ENCODE measurements at regions not wholly inside any gene's neighbourhood (a gene's known extent, or its start where the extent isn't known, plus 50 kb on each side); places are given as distances from the start of the nearest gene placed in this dataset.

GRCh38 chr1:5554111-5554510 is 438.1 kb downstream of the NPHP4 start:
- Histone ChIP-seq H3K4me1 (ENCODE audit: control insufficient read depth, low read depth, low read length) (no peaks in the 10 kb centered on the region), H3K27ac (ENCODE audit: low read length) (no peak overlapping the region), H3K36me3 (ENCODE audit: control insufficient read depth, low read depth, low read length) (no peaks in the 10 kb centered on the region), H3K4me3 (ENCODE audit: low read length) (no peak overlapping the region), H3K9ac (ENCODE audit: low read length) (no peak overlapping the region), H3K9me3 (ENCODE audit: control insufficient read depth, low read depth, low read length) (peaks cover 4% of the 10 kb centered on the region), H3K27me3 (ENCODE audit: control insufficient read depth, insufficient read depth, low read length) (no peaks in the 10 kb centered on the region)

- H3K9ac ChIP-seq (ENCODE audit: low read length): no peak overlapping the region
- H3K27me3 ChIP-seq (ENCODE audit: control insufficient read depth, insufficient read depth, low read length): no peaks in the 10 kb centered on the region
- no peaks in the 10 kb centered on the region for H3K36me3 ChIP-seq (ENCODE audit: control insufficient read depth, low read depth, low read length)
- no peak overlapping the region for H3K4me3 ChIP-seq (ENCODE audit: low read length)
- no peaks in the 10 kb centered on the region for H3K4me1 ChIP-seq (ENCODE audit: control insufficient read depth, low read depth, low read length)
- H3K9me3 ChIP-seq (ENCODE audit: control insufficient read depth, low read depth, low read length): no peaks in the 10 kb centered on the region
- H3K27ac ChIP-seq (ENCODE audit: low read length): no peak overlapping the region
Measured at GRCh38 chr1:5552787-5553484, 439.3 kb downstream of the NPHP4 start.

GRCh38 chr1:5551274-5551975 is 440.8 kb downstream of the NPHP4 start:
- Histone ChIP-seq H3K4me3 (ENCODE audit: low read length) (no peak overlapping the region), H3K4me1 (ENCODE audit: control insufficient read depth, low read depth, low read length) (no peaks in the 10 kb centered on the region), H3K36me3 (ENCODE audit: control insufficient read depth, low read depth, low read length) (no peaks in the 10 kb centered on the region), H3K27me3 (ENCODE audit: control insufficient read depth, insufficient read depth, low read length) (no peaks in the 10 kb centered on the region), H3K9ac (ENCODE audit: low read length) (no peak overlapping the region), H3K9me3 (ENCODE audit: control insufficient read depth, low read depth, low read length) (no peaks in the 10 kb centered on the region), H3K27ac (ENCODE audit: low read length) (no peak overlapping the region)

GRCh38 chr1:5548266-5548665 is 444.0 kb downstream of the NPHP4 start:
- Histone ChIP-seq H3K36me3 (ENCODE audit: control insufficient read depth, low read depth, low read length) (no peaks in the 10 kb centered on the region), H3K4me3 (ENCODE audit: low read length) (no peak overlapping the region), H3K27me3 (ENCODE audit: control insufficient read depth, insufficient read depth, low read length) (no peaks in the 10 kb centered on the region), H3K9me3 (ENCODE audit: control insufficient read depth, low read depth, low read length) (no peaks in the 10 kb centered on the region), H3K9ac (ENCODE audit: low read length) (no peak overlapping the region), H3K4me1 (ENCODE audit: control insufficient read depth, low read depth, low read length) (no peaks in the 10 kb centered on the region), H3K27ac (ENCODE audit: low read length) (no peak overlapping the region)

GRCh38 chr1:5543235-5543634 is 449.0 kb downstream of the NPHP4 start:
- Histone ChIP-seq H3K27me3 (ENCODE audit: control insufficient read depth, insufficient read depth, low read length) (no peaks in the 10 kb centered on the region), H3K27ac (ENCODE audit: low read length) (no peak overlapping the region), H3K4me1 (ENCODE audit: control insufficient read depth, low read depth, low read length) (no peaks in the 10 kb centered on the region), H3K9me3 (ENCODE audit: control insufficient read depth, low read depth, low read length) (no peaks in the 10 kb centered on the region), H3K36me3 (ENCODE audit: control insufficient read depth, low read depth, low read length) (no peaks in the 10 kb centered on the region), H3K9ac (ENCODE audit: low read length) (no peak overlapping the region), H3K4me3 (ENCODE audit: low read length) (no peak overlapping the region)

GRCh38 chr1:5532811-5533210 is 459.4 kb downstream of the NPHP4 start:
- H3K27me3 ChIP-seq (ENCODE audit: control insufficient read depth, insufficient read depth, low read length): no peaks in the 10 kb centered on the region

GRCh38 chr1:5526822-5527551 is 465.2 kb downstream of the NPHP4 start:
- no peaks in the 10 kb centered on the region for H3K36me3 ChIP-seq (ENCODE audit: control insufficient read depth, low read depth, low read length)
- no peak overlapping the region for H3K9ac ChIP-seq (ENCODE audit: low read length)
- no peak overlapping the region for H3K4me3 ChIP-seq (ENCODE audit: low read length)
- H3K4me1 ChIP-seq (ENCODE audit: control insufficient read depth, low read depth, low read length): no peaks in the 10 kb centered on the region
- no peaks in the 10 kb centered on the region for H3K9me3 ChIP-seq (ENCODE audit: control insufficient read depth, low read depth, low read length)
- H3K27me3 ChIP-seq (ENCODE audit: control insufficient read depth, insufficient read depth, low read length): no peaks in the 10 kb centered on the region
- H3K27ac ChIP-seq (ENCODE audit: low read length): no peak overlapping the region

More at GRCh38 chr1:5532811-5533210, 459.4 kb downstream of the NPHP4 start:
- Histone ChIP-seq H3K4me3 (ENCODE audit: low read length) (no peak overlapping the region), H3K9ac (ENCODE audit: low read length) (no peak overlapping the region), H3K27ac (ENCODE audit: low read length) (no peak overlapping the region), H3K9me3 (ENCODE audit: control insufficient read depth, low read depth, low read length) (no peaks in the 10 kb centered on the region), H3K36me3 (ENCODE audit: control insufficient read depth, low read depth, low read length) (no peaks in the 10 kb centered on the region), H3K4me1 (ENCODE audit: control insufficient read depth, low read depth, low read length) (no peaks in the 10 kb centered on the region)

GRCh38 chr1:5526385-5526750 is 465.9 kb downstream of the NPHP4 start:
- Histone ChIP-seq H3K9me3 (ENCODE audit: control insufficient read depth, low read depth, low read length) (no peaks in the 10 kb centered on the region), H3K27ac (ENCODE audit: low read length) (no peak overlapping the region), H3K27me3 (ENCODE audit: control insufficient read depth, insufficient read depth, low read length) (no peaks in the 10 kb centered on the region), H3K4me3 (ENCODE audit: low read length) (no peak overlapping the region), H3K4me1 (ENCODE audit: control insufficient read depth, low read depth, low read length) (no peaks in the 10 kb centered on the region), H3K36me3 (ENCODE audit: control insufficient read depth, low read depth, low read length) (no peaks in the 10 kb centered on the region), H3K9ac (ENCODE audit: low read length) (no peak overlapping the region)

- Histone ChIP-seq H3K27me3 (ENCODE audit: control insufficient read depth, insufficient read depth, low read length) (no peaks in the 10 kb centered on the region), H3K9ac (ENCODE audit: low read length) (no peak overlapping the region), H3K4me3 (ENCODE audit: low read length) (no peak overlapping the region), H3K27ac (ENCODE audit: low read length) (no peak overlapping the region), H3K4me1 (ENCODE audit: control insufficient read depth, low read depth, low read length) (no peaks in the 10 kb centered on the region), H3K9me3 (ENCODE audit: control insufficient read depth, low read depth, low read length) (no peaks in the 10 kb centered on the region), H3K36me3 (ENCODE audit: control insufficient read depth, low read depth, low read length) (no peaks in the 10 kb centered on the region)
Measured at GRCh38 chr1:5525597-5526384, 466.4 kb downstream of the NPHP4 start.

GRCh38 chr1:5522531-5523145 is 469.6 kb downstream of the NPHP4 start:
- Histone ChIP-seq H3K9ac (ENCODE audit: low read length) (no peak overlapping the region), H3K27ac (ENCODE audit: low read length) (no peak overlapping the region), H3K4me3 (ENCODE audit: low read length) (no peak overlapping the region), H3K36me3 (ENCODE audit: control insufficient read depth, low read depth, low read length) (no peaks in the 10 kb centered on the region), H3K4me1 (ENCODE audit: control insufficient read depth, low read depth, low read length) (no peaks in the 10 kb centered on the region), H3K27me3 (ENCODE audit: control insufficient read depth, insufficient read depth, low read length) (no peaks in the 10 kb centered on the region), H3K9me3 (ENCODE audit: control insufficient read depth, low read depth, low read length) (no peaks in the 10 kb centered on the region)
